Gastrocnemius medialis (tissue), 4 donors: ENCODE measurements at regions not wholly inside any gene's neighbourhood (a gene's known extent, or its start where the extent isn't known, plus 50 kb on each side); places are given as distances from the start of the nearest gene placed in this dataset.

Source experiments
- ATAC-seq, 2 donors: fragments of 150-250 bp; one replicate each; pipeline ENCODE4 v1.9.1; 2016
- DNase-seq, 2 donors: peaks; one replicate each; pipeline ENCODE4 v3.0.0-alpha.2; 2019
- H3K27ac ChIP-seq, 4 donors: fragments of 200-600 bp; sonication (generic); 1 replicate in 1 of 4; 2 replicates in 3 of 4; pipeline ENCODE4 v1.5.1; 2016 to 2018; ENCODE audit warnings: mild to moderate bottlenecking in 2 of 4, moderate library complexity in 1 of 4
- H3K27me3 ChIP-seq, 3 donors: fragments of 200-600 bp; sonication (generic) in 2 of 3; 1 replicate in 1 of 3; 2 replicates in 2 of 3; pipeline versions ENCODE4 v1.5.1 to v1.6.0; 2016 to 2019; ENCODE audit warnings: mild to moderate bottlenecking in 1 of 3, moderate library complexity in 1 of 3
- H3K36me3 ChIP-seq, 2 donors: fragments of 200-600 bp; sonication (generic) in 1 of 2; one replicate each; pipeline ENCODE4 v1.5.1; 2017 to 2018
- H3K4me1 ChIP-seq, 2 donors: fragments of 200-600 bp; sonication (generic) in 1 of 2; one replicate each; pipeline ENCODE4 v1.5.1; 2016 to 2017; ENCODE audit warnings: mild to moderate bottlenecking in 2 of 2
- H3K4me3 ChIP-seq, 4 donors: fragments of 200-600 bp; sonication (generic) in 3 of 4; 1 replicate in 1 of 4; 2 replicates in 3 of 4; pipeline ENCODE4 v1.5.1; 2016 to 2019; ENCODE audit warnings: mild to moderate bottlenecking in 2 of 4
- H3K9me3 ChIP-seq, 3 donors: fragments of 200-600 bp; sonication (generic) in 2 of 3; 1 replicate in 1 of 3; 2 replicates in 2 of 3; pipeline ENCODE4 v1.5.1; 2016 to 2019
- POLR2A ChIP-seq, 2 donors: fragments of 450-650 bp; IDR thresholded peaks; one replicate each; pipeline ENCODE4 v1.6.1; 2017; ENCODE audit warnings: antibody characterized with exemption in 2 of 2, mild to moderate bottlenecking in 2 of 2, moderate library complexity in 2 of 2
- in situ Hi-C, 4 donors: fragments of 200-750 bp; cut with MboI; loops; one replicate each; pipeline versions ENCODE4 v1.15.0 to v1.8.0; 2017; ENCODE audit warnings: low sequenced_read_pairs in 4 of 4
- intact Hi-C: fragments of 100-400 bp; cut with DNase I; formaldehyde crosslinking; loops from one replicate; pipeline ENCODE4 v1.15.1; 2023; ENCODE audit warnings: low total_unique reads
- TF ChIP-seq, protein P1 (sequence below), 5 experiments: fragments of 450-650 bp in 3 of 5; fragments of 200-600 bp in 2 of 5; sonication (generic) in 2 of 5; IDR thresholded peaks in 4 of 5; conservative IDR thresholded peaks in 1 of 5; 1 replicate in 4 of 5; 2 replicates in 1 of 5; pipeline ENCODE4 v1.5.1; 2016 to 2019; ENCODE audit warnings: antibody characterized with exemption in 5 of 5, mild to moderate bottlenecking in 3 of 5, moderate library complexity in 3 of 5

GRCh38 chr15:58274885-58275284, 136.7 kb downstream of the AQP9 start:
- ATAC-seq (no peak), DNase-seq (no peak)
- no peaks in the 10 kb centered on the region for H3K4me1 ChIP-seq
- H3K36me3 ChIP-seq = no peaks in the 10 kb centered on the region
- TF ChIP-seq, protein P1, sequence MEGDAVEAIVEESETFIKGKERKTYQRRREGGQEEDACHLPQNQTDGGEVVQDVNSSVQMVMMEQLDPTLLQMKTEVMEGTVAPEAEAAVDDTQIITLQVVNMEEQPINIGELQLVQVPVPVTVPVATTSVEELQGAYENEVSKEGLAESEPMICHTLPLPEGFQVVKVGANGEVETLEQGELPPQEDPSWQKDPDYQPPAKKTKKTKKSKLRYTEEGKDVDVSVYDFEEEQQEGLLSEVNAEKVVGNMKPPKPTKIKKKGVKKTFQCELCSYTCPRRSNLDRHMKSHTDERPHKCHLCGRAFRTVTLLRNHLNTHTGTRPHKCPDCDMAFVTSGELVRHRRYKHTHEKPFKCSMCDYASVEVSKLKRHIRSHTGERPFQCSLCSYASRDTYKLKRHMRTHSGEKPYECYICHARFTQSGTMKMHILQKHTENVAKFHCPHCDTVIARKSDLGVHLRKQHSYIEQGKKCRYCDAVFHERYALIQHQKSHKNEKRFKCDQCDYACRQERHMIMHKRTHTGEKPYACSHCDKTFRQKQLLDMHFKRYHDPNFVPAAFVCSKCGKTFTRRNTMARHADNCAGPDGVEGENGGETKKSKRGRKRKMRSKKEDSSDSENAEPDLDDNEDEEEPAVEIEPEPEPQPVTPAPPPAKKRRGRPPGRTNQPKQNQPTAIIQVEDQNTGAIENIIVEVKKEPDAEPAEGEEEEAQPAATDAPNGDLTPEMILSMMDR (IDR thresholded peaks at IDR 0.05 in 4 of 5, conservative IDR thresholded peaks at IDR 0.05 in 1 of 5) = no peak
- TF ChIP-seq POLR2A (IDR thresholded peaks at IDR 0.05) = no peak
- no peak overlapping the region for H3K4me3 ChIP-seq
- H3K27me3 ChIP-seq = no peaks in the 10 kb centered on the region
- H3K9me3 ChIP-seq = no peaks in the 10 kb centered on the region
- in situ Hi-C loops = no loop called here
- no peak overlapping the region for H3K27ac ChIP-seq
- intact Hi-C loops = no loop called here

GRCh38 chr15:58275785-58276184, 137.6 kb downstream of the AQP9 start:
- DNase-seq (no peak), ATAC-seq (no peak)
- H3K9me3 ChIP-seq = no peaks in the 10 kb centered on the region
- H3K4me1 ChIP-seq = no peaks in the 10 kb centered on the region
- H3K27ac ChIP-seq = no peak overlapping the region
- no peaks in the 10 kb centered on the region for H3K36me3 ChIP-seq
- intact Hi-C loops (no loop called here), in situ Hi-C loops (no loop called here)
- no peak overlapping the region for H3K4me3 ChIP-seq
- no peaks in the 10 kb centered on the region for H3K27me3 ChIP-seq
- TF ChIP-seq, protein P1 (IDR thresholded peaks at IDR 0.05 in 4 of 5, conservative IDR thresholded peaks at IDR 0.05 in 1 of 5) = no peak
- TF ChIP-seq POLR2A (IDR thresholded peaks at IDR 0.05) = no peak

GRCh38 chr15:58276924-58277323, 138.7 kb downstream of the AQP9 start:
- no peaks in the 10 kb centered on the region for H3K36me3 ChIP-seq
- DNase-seq = no peak
- no peak overlapping the region for H3K4me3 ChIP-seq
- TF ChIP-seq POLR2A (IDR thresholded peaks at IDR 0.05) = no peak
- TF ChIP-seq, protein P1 (IDR thresholded peaks at IDR 0.05 in 4 of 5, conservative IDR thresholded peaks at IDR 0.05 in 1 of 5) = no peak
- no peak for ATAC-seq
- no peak overlapping the region for H3K27ac ChIP-seq
- intact Hi-C loops (no loop called here), in situ Hi-C loops (no loop called here)
- H3K4me1 ChIP-seq = no peaks in the 10 kb centered on the region
- H3K9me3 ChIP-seq = no peaks in the 10 kb centered on the region
- H3K27me3 ChIP-seq = no peaks in the 10 kb centered on the region

GRCh38 chr15:58277333-58277732, 139.2 kb downstream of the AQP9 start:
- no peak for TF ChIP-seq POLR2A (IDR thresholded peaks at IDR 0.05)
- TF ChIP-seq, protein P1 (IDR thresholded peaks at IDR 0.05 in 4 of 5, conservative IDR thresholded peaks at IDR 0.05 in 1 of 5) = no peak
- Histone ChIP-seq H3K4me3 (no peak overlapping the region), H3K27me3 (no peaks in the 10 kb centered on the region), H3K36me3 (no peaks in the 10 kb centered on the region), H3K9me3 (no peaks in the 10 kb centered on the region), H3K4me1 (no peaks in the 10 kb centered on the region), H3K27ac (no peak overlapping the region)
- intact Hi-C loops = no loop called here
- in situ Hi-C loops = no loop called here
- DNase-seq (no peak), ATAC-seq (no peak)

- no peak for DNase-seq
- no peaks in the 10 kb centered on the region for H3K27me3 ChIP-seq
- H3K4me3 ChIP-seq = no peak overlapping the region
- in situ Hi-C loops (no loop called here), intact Hi-C loops (no loop called here)
- H3K27ac ChIP-seq = no peak overlapping the region
- no peaks in the 10 kb centered on the region for H3K36me3 ChIP-seq
- no peak for ATAC-seq
- TF ChIP-seq POLR2A (IDR thresholded peaks at IDR 0.05) = no peak
- TF ChIP-seq, protein P1 (IDR thresholded peaks at IDR 0.05 in 4 of 5, conservative IDR thresholded peaks at IDR 0.05 in 1 of 5) = no peak
- H3K9me3 ChIP-seq = no peaks in the 10 kb centered on the region
- no peaks in the 10 kb centered on the region for H3K4me1 ChIP-seq
Measured at GRCh38 chr15:58279106-58279505, 140.9 kb downstream of the AQP9 start.
